ENCODE measurements at regions not wholly inside any gene's neighbourhood (a gene's known extent, or its start where the extent isn't known, plus 50 kb on each side); places are given as distances from the start of the nearest gene placed in this dataset.

DNA sequence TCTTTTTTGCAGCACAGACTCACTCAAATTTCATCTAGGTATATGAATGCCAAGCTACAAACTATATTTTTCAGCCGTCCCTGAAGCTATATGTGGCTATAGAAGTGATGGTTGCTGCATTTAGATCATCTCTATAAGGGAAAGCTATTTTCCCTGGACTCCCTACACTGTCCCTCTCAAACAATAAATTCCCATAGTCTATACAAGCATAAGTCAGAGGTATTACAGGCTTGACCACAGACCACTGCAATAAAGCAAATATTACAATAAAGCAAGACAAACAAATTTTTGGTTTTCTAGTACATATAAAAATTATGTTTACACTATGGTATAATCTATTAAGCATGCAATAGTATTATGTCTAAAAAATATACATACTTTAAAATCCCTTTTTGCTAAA, 1015.5 kb upstream of the LRRN3 start:
- no peak for DNase-seq

GRCh38 chr7:110076194-110076593, 1014.7 kb upstream of the LRRN3 start:
- DNase-seq: no peak

GRCh38 chr7:110084181-110084807, 1006.6 kb upstream of the LRRN3 start:
- DNase-seq: no peak

- DNase-seq: no peak
Measured at GRCh38 chr7:110090110-110090820, 1000.7 kb upstream of the LRRN3 start.

- DNase-seq: no peak
Measured at GRCh38 chr7:110095372-110096052, 995.4 kb upstream of the LRRN3 start.

DNA sequence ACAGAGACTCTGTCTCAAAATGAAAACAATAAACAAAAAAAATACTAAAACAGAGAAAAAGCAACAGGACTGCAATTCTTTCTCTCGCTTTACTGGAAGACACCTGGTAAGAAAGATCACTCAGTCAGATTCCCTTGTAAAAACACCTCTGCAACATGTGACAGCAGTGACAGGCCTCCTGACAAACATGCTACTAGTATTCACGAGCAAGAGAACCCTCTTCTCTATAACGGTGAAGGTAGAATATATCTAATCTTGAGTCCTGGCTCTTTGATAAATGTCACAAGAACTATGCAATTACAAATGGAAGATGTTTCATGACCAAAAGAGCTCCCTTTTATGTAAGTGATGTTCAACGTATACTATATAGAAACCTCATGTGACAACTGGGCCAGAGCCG, 986.7 kb upstream of the LRRN3 start:
- DNase-seq: no peak

DNA sequence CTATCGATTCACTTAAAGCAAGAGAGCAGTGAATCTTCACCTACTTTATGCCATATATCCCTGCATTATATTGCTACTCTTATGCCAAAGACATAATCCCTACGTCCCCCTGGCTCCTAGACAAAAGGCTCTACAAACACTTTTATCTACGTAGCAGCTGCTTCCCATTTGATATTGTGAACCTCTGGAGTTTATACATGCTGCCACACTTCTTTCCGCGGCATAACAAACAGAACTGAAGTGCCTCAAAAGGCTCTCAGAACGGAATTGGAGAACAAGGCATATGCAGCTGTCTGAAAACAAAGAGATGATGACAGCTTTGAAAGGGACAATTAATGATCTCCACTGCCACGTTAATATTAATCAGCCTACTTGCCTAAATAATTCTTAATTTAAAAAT, 985.6 kb upstream of the LRRN3 start:
- no peak for DNase-seq

- no peak for DNase-seq
Measured at GRCh38 chr7:110105840-110106239, 985.1 kb upstream of the LRRN3 start.

DNA sequence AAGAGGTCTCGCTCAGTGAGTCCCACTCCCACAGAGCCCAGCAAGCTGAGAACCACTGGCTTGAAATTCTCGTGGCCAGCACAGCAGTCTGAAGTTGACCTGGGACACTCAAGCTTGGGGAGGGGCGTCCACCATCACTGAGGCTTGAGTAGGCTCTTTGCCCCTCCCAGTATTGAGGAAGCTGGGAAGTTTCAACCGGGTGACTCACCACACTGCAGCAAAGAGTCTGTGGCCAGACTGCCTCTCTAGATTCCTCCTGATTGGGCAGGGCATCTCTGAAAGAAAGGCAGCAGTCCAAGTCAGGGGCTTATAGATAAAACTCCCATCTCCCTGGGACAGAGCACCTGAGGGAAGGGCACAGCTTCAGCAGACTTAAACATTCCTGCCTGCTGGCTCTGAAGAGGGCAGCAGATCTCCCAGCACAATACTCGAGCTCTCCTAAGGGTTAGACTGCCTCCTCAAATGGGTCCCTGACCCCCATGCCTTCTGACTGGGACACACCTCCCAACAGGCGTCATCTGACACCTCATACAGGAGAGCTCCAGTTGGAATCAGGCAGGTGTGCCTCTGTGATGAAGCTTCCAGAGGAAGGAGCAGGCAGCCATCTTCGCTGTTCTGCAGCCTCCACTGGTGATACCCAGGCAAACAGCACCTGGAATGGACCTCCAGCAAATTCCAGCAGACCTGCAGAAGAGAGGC, 970.9 kb upstream of the LRRN3 start:
- DNase-seq: no peak

- DNase-seq: no peak
Measured at GRCh38 chr7:110129159-110129558, 961.8 kb upstream of the LRRN3 start.

- DNase-seq: no peak
Measured at GRCh38 chr7:110130669-110131068, 960.3 kb upstream of the LRRN3 start.

DNA sequence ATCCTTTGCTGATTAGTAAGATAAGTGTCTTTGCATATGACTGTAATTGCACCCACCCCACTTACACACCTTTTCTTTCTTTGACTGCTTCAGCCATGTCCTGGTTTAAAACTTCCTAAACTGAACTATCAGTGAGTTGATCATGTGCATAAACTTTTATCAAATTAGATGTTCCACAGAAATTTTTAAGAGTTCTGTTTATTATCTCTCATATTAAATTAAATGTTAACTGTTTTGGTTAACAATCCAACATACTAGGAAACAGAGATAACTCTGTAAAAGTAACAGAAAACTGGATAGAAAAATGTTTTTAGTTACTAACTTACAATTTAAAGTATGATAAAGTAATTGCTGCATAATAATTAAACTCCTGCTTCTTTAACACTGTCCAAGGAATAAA, 959.6 kb upstream of the LRRN3 start:
- DNase-seq: no peak

DNA sequence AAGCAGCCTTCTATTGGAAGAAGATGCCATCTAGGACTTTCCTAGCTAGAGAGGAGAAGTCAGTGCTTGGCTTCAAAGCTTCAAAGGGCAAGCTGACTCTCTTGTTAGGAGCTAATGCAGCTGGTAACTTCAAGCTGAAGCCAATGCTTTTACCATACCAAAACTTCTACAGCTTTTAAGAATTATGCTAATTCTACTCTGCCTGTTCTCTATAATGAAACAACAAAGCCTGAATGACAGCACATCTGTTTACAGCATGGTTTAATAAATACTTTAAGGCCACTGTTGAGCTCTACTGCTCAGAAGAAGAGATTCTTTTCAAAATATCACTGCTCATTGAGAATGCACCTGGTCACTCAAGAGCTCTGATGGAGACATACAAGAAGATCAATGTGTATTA, 951.9 kb upstream of the LRRN3 start:
- no peak for DNase-seq

DNA sequence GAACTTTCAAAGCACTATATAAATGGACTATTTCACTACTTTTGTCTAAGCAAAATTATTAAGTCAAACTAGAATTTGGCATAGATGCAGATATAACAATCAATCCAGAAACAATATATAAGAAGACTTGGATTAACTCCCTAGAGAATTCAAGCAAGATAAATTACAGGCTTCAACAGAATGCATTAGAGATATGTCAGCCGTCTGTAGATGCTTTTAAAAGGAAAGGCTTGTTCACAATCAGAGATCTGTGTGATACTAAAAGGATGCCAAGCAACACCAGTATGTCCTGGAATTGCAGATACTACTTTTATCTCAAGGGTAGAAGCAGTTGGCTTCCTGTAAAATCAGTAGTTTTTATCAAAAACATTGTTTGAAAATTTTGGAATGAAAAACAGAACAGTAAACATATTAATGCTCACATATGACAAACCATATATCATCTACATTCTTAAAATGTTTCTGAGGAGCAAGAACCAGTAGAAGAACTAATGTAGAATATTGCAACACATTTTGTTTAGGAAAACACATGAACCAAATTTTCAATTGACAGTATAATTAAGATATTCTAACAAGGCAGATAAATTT, 947.9 kb upstream of the LRRN3 start:
- no peak for DNase-seq

- DNase-seq: no peak
Measured at GRCh38 chr7:110144599-110144998, 946.3 kb upstream of the LRRN3 start.

DNA sequence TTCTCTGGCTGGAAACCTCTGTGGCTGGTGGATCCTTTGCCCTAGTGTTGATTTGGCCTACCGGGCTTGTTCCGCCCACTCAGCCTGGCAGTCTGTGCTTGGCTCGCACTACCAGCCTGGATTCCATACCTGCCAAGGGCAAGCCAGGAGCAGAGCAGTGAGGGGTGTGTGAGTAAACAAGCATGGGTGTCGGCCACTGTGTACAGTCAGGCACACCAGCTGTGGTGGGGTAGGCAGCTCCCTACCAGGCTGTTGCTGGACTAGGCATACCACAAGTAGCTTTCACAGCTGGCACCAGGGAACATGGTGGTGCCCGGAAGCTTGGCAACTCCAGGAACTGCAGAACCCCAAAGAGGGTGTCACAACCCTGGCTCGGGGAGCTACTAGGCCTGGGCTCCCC, 942.9 kb upstream of the LRRN3 start:
- no peak for DNase-seq

DNA sequence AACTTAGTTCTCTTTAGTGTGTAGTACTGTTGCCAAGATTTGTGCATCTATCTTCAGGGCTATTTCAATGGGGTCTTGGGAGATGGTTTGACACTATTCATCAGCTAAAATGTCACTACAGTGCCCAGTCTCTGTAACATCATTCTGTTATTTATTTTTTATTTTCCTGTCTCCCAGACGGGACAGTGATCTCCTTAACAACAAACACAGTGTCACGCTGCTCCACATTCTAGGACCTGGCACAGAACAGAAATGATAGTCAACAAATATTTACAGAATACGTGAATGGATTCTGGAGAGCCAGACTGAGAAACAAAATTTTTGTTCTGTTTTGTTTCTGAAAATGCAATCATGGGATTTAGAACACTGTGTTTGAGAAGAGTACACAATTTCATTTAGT, 937.7 kb upstream of the LRRN3 start:
- DNase-seq: no peak

GRCh38 chr7:110156511-110156910, 934.4 kb upstream of the LRRN3 start:
- no peak for DNase-seq

DNA sequence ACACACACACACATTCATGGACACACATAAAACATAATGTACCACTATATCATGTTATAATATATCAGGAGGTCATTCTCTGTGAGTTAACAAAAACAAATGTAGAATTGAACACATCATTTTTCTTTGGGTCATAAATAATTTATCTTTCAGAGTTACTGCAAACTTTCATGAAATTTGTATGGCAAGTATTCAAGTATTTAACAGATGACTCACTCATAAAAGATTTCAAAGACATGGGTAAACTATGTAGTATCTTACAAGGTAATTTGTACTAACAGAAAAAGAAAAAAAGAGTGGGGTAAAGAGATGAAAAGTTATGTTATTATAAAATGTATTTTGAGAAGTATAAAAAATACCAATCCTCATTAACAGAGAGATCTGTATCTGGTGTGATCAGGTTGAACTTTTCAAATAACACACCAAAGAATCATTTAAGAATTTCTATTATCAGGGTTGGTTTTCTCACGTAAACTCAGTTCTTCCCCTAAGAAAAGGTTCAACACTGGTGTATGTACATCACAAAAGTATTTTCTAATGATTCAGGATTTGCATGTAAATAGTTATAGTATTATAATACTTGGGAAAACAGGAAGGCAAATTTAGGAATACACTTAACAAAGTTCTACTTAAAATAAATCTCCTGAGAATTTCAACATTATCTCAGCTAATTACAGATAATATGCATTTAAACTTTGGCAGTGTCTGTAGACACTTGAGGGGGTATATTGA, 933.1 kb upstream of the LRRN3 start:
- no peak for DNase-seq

- no peak for DNase-seq
Measured at GRCh38 chr7:110168010-110168409, 922.9 kb upstream of the LRRN3 start.

GRCh38 chr7:110170841-110171240, 920.1 kb upstream of the LRRN3 start:
- no peak for DNase-seq

DNA sequence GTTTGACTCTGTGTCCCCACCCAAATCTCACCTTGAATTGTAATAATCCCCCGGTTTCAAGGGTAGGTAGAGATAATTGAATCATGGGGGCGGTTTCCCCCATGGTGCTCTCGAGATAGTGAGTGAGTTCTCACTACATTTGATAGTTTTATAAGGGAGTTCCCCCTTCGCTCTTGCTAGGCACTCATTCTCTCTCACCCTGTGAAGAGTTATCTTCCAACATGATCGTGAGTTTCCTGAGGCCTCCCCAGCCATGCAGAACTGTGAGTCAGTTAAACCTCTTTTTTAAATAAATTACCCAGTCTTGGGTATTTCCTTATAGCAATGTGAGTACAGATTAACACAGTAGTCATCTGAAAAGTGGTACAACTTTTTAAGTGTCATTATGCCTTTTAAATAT, 913.5 kb upstream of the LRRN3 start:
- no peak for DNase-seq

GRCh38 chr7:110179037-110179436, 911.9 kb upstream of the LRRN3 start:
- no peak for DNase-seq
